HCEC 1CT (cell line): ENCODE measurements at regions not wholly inside any gene's neighbourhood (a gene's known extent, or its start where the extent isn't known, plus 50 kb on each side); places are given as distances from the start of the nearest gene placed in this dataset.
"Not testable (repeated sequence)": the region's sequence is repeated elsewhere in the genome, so short reads cannot be mapped to it uniquely, and the experiment has no call there.

Experiments
- DNase-seq: peaks from one replicate; pipeline ENCODE4 v3.0.0-alpha.2; 2017

DNA sequence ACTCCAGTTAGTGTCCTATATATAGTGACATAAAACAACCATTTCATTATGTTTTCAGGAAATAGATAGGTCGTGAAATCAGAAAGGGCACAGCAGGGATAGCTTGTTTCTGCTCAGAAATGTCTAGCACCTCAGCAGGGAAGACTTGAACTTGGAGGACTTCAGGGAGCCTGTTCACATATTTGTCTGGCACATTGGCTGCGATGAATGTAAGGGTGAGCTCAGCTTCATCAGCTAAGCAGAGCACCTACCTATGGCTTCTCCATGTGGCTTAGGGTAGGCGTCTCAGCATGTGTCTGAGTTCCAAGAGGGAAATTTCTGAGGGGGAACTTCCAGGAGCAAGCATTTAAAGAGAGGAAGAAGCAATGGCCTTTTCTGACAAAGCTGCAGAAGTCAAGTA is 126.2 kb downstream of the PCDH10 start:
- no peak for DNase-seq

DNA sequence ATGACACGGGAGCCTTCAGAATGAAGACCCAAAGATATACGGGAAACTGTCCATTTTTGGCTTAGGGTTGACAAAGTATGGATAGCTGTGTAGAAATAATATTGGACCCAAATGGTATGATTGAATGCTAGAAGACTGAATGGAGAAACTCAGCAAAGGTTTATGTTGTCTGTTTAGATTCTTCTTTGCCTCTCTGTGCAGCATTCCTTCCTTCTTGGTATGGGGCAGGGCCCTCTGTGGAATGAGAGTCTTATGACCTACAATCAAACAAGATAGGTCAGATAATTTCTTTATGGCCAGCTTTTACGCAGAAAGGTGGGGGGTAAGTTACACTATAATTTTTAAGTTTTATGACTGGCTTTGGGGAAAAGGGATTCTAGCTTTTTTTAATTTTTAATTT is 124.3 kb downstream of the PCDH10 start:
- DNase-seq, result no peak

- peak; percentile 27 for DNase-seq
Observed at GRCh38 chr4:133270021-133270570, 121.0 kb downstream of the PCDH10 start.

- DNase-seq, result no peak
Observed at GRCh38 chr4:133268205-133268604, 119.1 kb downstream of the PCDH10 start.

GRCh38 chr4:133267506-133267905 is 118.4 kb downstream of the PCDH10 start:
- DNase-seq, result not testable (repeated sequence)

GRCh38 chr4:133266966-133267365 is 117.9 kb downstream of the PCDH10 start:
- DNase-seq, result not testable (repeated sequence)

DNA sequence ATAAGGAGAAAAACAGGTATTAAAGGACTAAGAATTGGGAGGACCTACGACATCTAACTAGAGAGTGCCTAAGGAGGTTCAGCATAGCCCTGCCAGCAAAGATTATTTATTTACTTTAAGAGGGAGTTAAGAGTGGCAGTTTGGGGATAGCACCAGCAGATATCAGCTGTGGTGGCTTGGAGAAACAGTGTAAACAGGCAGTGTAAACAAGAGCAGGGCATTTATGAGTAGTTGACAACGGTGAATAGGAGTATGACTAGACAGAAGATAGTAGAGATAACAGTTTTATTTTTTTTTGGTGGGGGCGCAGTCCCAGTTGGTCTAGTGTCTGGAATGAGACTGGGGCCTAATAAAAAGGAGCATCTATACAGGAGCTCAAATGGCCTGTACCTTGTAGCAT is 115.2 kb downstream of the PCDH10 start:
- DNase-seq, result not testable (repeated sequence)

DNA sequence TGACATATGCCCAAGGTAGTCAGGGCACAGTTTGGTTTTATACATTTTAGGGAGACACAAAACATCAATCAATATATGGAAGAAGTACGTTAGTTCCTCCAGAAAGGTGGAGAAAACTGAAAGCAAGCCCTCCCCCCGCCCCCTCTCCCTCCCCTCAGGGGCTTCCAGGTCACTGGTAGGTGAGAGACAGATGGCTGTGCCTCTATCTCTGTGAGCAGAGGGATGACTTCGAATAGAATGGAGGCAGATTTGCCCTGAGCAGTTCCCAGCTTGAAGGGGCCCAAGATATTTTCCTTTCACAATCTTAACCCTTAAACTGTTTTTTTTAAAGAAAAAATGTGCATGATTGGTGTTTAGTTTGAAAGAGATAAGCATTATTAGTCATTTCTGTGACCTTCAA is 114.0 kb downstream of the PCDH10 start:
- no peak for DNase-seq

GRCh38 chr4:133247861-133248260 is 98.8 kb downstream of the PCDH10 start:
- DNase-seq, result no peak

DNA sequence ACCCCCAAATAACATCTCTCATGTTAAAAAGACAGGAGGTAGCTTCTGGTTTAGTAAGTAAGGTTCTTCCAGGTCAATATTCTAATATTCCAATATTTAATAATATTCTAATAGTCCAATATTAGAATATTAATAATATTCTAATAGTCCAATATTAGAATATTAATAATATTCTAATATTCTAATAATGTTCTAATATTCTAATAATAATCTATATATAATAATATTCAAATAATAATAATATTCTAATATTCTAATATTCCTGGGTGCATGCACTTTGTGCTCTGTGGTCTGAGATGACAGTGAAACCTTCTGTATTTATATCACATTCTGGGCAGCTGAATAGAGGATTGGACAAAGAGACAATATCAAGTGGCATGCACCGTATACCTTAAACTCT is 96.1 kb downstream of the PCDH10 start:
- no peak for DNase-seq
